SW480 (cell line): ENCODE measurements at regions not wholly inside any gene's neighbourhood (a gene's known extent, or its start where the extent isn't known, plus 50 kb on each side); places are given as distances from the start of the nearest gene placed in this dataset.
A peak's percentile ranks its signal among the peaks of the same experiment; 100 is the strongest.
"Not testable (repeated sequence)": the region's sequence is repeated elsewhere in the genome, so short reads cannot be mapped to it uniquely, and the experiment has no call there.

Experiments
- DNase-seq: peaks from one replicate; pipeline ENCODE4 v3.0.0-alpha.2; 2016; ENCODE audit warnings: low spot score

- no peak for DNase-seq
These were observed 156.5 kb upstream of the MED14 start for GRCh38 chrX:40891798-40892197.

- no peak for DNase-seq
These were observed 158.0 kb upstream of the MED14 start for GRCh38 chrX:40893251-40893910.

GRCh38 chrX:40895246-40895645 is 159.9 kb upstream of the MED14 start:
- DNase-seq, result no peak

GRCh38 chrX:40897718-40898270 is 162.5 kb upstream of the MED14 start:
- DNase-seq, result no peak

GRCh38 chrX:40904739-40905138 is 169.4 kb upstream of the MED14 start:
- not testable (repeated sequence) for DNase-seq

- no peak for DNase-seq
These were observed 172.7 kb upstream of the MED14 start for GRCh38 chrX:40908026-40908425.

GRCh38 chrX:40908857-40909475 is 173.6 kb upstream of the MED14 start:
- peak; percentile 88 for DNase-seq

GRCh38 chrX:40912166-40912565 is 173.1 kb upstream of the USP9X start:
- no peak for DNase-seq

GRCh38 chrX:40912576-40912975 is 172.7 kb upstream of the USP9X start:
- DNase-seq, result peak; percentile 16

GRCh38 chrX:40920351-40920750 is 164.9 kb upstream of the USP9X start:
- DNase-seq, result no peak

GRCh38 chrX:40922307-40922706 is 162.9 kb upstream of the USP9X start:
- DNase-seq, result peak; percentile 58

- not testable (repeated sequence) for DNase-seq
These were observed 158.4 kb upstream of the USP9X start for GRCh38 chrX:40926739-40927427.

- no peak for DNase-seq
These were observed 157.2 kb upstream of the USP9X start for GRCh38 chrX:40928076-40928475.

- no peak for DNase-seq
These were observed 153.3 kb upstream of the USP9X start for GRCh38 chrX:40931921-40932320.

- no peak for DNase-seq
These were observed 152.0 kb upstream of the USP9X start for GRCh38 chrX:40933132-40933705.

- DNase-seq, result no peak
These were observed 151.4 kb upstream of the USP9X start for GRCh38 chrX:40933706-40934425.

GRCh38 chrX:40936827-40937226 is 148.4 kb upstream of the USP9X start:
- DNase-seq, result no peak

GRCh38 chrX:40938423-40938822 is 146.8 kb upstream of the USP9X start:
- no peak for DNase-seq

- no peak for DNase-seq
These were observed 142.1 kb upstream of the USP9X start for GRCh38 chrX:40943093-40943641.

- peak; percentile 57 for DNase-seq
These were observed 139.9 kb upstream of the USP9X start for GRCh38 chrX:40945361-40945713.

- DNase-seq, result no peak
These were observed 138.0 kb upstream of the USP9X start for GRCh38 chrX:40947276-40947675.

- DNase-seq, result no peak
These were observed 136.2 kb upstream of the USP9X start for GRCh38 chrX:40949071-40949470.
